HG02571 (cell line): ENCODE measurements at regions not wholly inside any gene's neighbourhood (a gene's known extent, or its start where the extent isn't known, plus 50 kb on each side); places are given as distances from the start of the nearest gene placed in this dataset.
"Not testable (repeated sequence)": the region's sequence is repeated elsewhere in the genome, so short reads cannot be mapped to it uniquely, and the experiment has no call there.

Experiments
- ATAC-seq: cut with Tn5 transposase; IDR thresholded peaks from one replicate; pipeline ENCODE4 v1.9.1; 2021; ENCODE audit warnings: mild to moderate bottlenecking, moderate library complexity; ENCODE audit not compliant: unreplicated experiment

DNA sequence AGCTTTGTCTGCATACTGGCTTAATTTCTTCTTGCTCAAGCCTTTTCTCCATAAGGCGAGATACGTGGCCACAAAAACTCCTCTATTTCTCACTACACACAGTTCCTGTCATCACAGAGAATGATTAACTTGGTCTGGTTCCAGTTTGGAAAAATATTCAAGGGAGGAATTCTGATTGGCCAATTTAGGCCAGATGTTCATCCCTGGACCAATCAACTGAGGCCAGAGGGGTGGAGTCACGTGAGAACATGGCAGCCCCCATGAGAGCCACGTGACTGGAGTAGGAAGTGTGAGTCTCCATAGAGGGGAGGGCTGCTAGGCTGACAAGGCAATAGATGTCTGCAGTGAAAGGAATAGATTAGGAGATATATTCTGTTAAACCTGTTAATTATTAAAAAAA lies 200.0 kb downstream of the OTOP1 start:
- not testable (repeated sequence) for ATAC-seq

GRCh38 chr4:4028752-4029151 lies 198.0 kb downstream of the OTOP1 start:
- ATAC-seq = not testable (repeated sequence)

DNA sequence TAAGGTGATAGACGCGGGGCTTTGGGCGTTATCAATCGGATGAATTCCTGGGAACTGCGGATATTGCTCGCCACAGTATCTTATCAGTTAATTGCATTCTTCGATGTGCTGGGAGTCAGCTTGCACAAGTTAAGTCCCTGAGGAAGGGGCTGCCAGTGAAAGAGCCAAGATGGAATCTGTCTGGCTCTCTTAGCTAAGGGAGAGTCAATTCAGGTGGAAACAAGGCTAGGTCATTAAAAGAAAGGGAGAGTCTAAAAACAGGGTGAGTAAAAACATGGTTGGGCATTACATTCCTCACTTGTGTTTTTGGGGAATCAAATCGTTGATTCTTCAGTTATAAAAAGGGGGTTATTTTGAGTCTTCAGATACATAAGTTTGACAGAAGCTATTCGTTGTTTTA lies 196.2 kb downstream of the OTOP1 start:
- ATAC-seq = not testable (repeated sequence)

- not testable (repeated sequence) for ATAC-seq
These were observed 195.1 kb downstream of the OTOP1 start for GRCh38 chr4:4031446-4032135.

GRCh38 chr4:4032364-4032763 lies 194.4 kb downstream of the OTOP1 start:
- ATAC-seq = not testable (repeated sequence)

- ATAC-seq = not testable (repeated sequence)
These were observed 193.7 kb downstream of the OTOP1 start for GRCh38 chr4:4032801-4033605.

DNA sequence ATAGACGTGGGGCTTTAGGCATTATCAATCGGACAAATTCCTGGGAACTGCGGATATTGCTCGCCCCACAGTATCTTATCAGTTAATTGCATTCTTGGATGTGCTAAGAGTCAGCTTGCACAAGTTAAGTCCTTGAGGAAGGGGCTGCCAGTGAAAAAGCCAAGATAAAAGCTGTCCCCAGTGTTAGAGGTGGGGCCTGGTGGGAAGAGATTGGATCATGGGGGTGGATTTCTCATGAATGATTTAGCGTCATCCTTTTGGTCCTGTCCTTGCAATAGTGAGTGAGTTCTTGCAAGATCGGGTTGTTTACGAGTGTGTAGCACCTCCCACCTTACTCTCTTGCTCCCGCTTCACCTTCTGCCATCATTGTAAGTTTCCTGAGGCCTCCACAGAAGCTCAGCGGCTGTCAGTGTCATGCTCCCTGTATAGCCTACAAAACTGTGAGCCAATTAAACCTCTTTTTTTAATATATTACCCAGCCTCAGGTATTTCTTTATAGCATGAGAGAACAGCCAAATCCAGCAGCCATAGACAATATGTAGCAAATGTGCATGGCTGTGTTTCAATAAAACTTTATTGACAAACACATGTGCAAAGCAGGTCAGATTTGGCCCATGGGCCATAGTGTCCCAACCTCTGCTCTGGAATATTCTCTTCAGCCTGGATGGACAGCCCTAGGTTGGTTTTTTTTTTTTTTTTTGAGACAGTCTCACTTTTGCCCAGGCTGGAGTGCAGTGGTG lies 189.2 kb downstream of the OTOP1 start:
- not testable (repeated sequence) for ATAC-seq

DNA sequence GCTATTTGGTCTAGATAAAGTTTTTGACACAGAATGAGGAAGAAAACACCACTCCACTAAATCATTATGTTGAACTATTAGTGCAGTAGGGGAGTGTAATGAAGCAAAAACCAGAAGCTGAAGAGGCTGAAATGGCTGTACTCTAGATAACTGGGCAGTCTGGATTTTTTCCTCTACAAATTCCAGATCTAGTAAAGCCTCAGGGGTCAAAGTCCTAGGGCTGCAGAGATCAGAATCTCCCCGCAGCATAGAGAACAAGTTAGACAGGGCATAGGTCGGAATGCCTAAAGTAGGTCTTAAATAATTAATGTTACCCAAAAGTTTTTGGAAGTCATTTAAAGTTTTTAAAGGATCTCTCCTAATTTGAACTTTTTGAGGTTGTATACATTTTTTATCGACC lies 180.9 kb downstream of the OTOP1 start:
- ATAC-seq = not testable (repeated sequence)

- not testable (repeated sequence) for ATAC-seq
These were observed 180.0 kb downstream of the OTOP1 start for GRCh38 chr4:4046686-4047085.

DNA sequence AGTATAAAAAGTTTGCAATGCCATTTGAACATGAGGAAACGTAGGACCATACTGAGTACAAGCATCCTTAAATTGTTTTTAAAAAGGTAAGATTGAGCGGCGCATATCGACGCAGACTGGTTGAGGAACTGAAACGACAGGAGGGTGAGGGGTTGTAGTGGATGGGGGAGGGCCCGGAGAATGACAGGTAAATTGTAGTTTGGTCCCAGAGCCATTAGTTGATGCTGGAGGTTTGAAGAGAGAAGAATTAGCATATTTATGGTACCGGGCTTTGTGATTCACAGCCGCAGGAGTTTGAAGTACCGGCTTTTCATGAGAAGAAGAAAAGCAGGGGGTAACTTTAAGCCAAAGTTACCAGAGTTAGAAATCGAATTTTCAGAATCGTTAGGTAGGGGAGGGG lies 179.5 kb downstream of the OTOP1 start:
- not testable (repeated sequence) for ATAC-seq

- ATAC-seq = not testable (repeated sequence)
These were observed 178.5 kb downstream of the OTOP1 start for GRCh38 chr4:4048227-4048626.

GRCh38 chr4:4050781-4051180 lies 175.9 kb downstream of the OTOP1 start:
- not testable (repeated sequence) for ATAC-seq

DNA sequence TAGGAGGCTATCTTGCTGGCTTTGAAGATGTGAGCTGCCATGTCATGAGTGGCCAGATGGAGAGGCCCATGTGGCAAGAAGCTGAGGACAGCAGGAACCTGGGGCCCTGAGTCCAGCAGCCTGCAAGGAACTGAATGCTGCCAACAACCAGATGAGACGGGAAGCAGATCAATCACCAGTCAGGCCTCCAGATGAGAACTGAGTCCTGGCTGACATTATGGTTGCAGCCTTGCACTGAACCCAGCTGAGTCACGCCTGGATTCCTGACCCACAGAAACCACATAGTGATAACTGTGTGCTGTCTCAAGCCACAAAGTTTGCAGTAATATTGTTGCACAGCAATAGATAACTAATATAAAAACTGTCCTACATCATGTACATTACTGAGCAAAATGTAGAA lies 173.8 kb downstream of the OTOP1 start:
- not testable (repeated sequence) for ATAC-seq

GRCh38 chr4:4057226-4057625 lies 169.5 kb downstream of the OTOP1 start:
- not testable (repeated sequence) for ATAC-seq

DNA sequence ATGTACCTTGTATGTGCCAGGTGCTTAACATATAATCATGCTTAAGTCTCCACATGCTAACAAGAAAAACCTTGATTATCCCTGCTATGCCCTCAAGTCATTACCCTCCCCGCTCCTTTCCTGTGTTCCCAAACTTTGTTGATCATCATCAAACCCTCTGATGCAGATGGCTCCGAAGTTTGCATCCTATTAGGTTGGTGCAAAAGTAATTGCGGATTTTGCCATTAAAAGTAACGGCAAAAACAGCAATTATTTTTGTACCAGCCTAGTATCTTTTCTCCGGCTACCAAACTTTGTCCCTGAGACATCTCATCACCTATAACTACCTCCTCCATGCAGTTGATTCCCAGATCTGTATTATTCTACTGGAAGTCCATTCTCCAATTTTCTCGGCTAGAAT lies 142.6 kb downstream of the OTOP1 start:
- ATAC-seq = not testable (repeated sequence)

DNA sequence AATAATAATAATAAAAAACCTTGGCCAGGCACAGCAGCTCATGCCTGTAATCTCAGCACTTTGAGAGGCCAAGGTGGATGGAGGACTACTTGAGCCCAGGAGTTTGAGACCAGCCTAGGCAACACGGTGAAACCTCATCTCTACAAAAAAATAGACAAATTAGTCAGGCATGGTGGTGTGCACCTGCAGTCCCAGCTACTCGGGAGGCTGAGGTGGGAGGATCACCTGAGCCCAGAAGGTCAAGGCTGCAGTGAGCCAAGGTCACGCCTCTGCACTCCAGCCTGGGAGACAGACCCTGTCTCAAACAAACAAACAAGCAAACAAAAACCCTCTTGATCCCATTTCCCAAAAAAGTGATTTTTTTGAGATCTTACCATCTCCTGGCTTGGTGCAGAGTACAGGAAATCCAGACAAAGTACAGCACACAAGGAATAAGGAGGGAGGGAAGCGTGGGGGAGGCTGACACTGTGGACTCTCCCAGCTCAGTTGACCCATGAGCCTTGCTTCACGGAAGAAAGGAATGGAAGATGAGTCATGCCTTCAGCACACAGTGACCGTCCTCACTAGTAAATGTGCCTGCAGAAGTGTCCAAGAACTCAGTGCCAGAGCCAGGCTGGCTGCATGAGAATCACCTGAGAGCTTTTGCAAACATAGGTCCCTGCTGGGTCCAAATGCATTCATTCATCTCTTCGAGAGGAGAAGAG lies 136.9 kb downstream of the OTOP1 start:
- ATAC-seq = not testable (repeated sequence)

DNA sequence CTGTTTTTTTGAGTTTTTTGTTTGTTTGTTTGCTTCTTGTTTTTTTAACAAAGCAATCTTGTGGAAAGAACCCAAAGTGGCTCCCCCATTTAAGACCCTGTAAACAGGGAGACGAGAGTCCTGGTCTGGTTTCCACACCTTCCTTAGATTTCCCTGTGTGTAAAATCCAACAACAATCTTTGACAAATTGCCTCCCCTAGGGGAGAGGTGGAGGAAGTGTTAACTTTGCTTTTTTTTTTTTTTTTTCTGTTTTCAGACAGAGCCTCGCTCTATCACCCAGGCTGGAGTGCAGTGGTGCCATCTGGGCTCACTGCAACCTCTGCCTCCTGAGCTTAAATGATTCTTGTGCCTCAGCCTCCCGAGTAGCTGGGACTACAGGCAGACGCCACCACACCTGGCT lies 136.0 kb downstream of the OTOP1 start:
- ATAC-seq = not testable (repeated sequence)

- not testable (repeated sequence) for ATAC-seq
These were observed 134.6 kb downstream of the OTOP1 start for GRCh38 chr4:4092159-4092558.

DNA sequence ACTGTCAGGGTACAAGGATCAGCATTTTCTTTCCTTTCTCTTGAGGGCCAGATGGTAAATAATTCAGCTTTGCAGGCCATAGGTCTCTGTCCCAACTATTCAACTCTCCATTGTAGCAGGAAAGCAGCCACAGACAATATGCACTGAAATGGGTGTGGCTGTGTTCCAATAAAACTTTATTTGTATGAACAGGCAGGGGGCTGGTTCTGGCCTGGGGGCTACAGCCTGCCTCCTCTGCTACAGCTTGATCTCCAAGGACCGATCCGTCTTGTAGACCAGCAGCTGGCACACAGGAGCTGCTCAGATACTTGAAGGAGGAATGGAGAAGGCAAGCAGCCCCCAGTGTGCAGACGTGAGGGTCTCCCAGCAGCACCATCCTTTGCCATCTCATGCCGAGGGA lies 127.1 kb downstream of the OTOP1 start:
- ATAC-seq = not testable (repeated sequence)

GRCh38 chr4:4106923-4107322 lies 119.8 kb downstream of the OTOP1 start:
- not testable (repeated sequence) for ATAC-seq
